ENCODE measurements at regions not wholly inside any gene's neighbourhood (a gene's known extent, or its start where the extent isn't known, plus 50 kb on each side); places are given as distances from the start of the nearest gene placed in this dataset.

- Histone ChIP-seq H3K4me2 (ENCODE audit: low read depth, low read length, poor library complexity, severe bottlenecking) (no peak overlapping the region), H3K9ac (ENCODE audit: low read depth, low read length, poor library complexity, severe bottlenecking) (no peak overlapping the region), H3K27me3 (ENCODE audit: insufficient read depth, low read length, poor library complexity, severe bottlenecking) (peaks cover 6% of the 10 kb centered on the region), H3K9me3 (ENCODE audit: insufficient read depth, low read depth, low read length) (no peaks in the 10 kb centered on the region), H2AFZ (ENCODE audit: low read length) (no peak overlapping the region), H3F3A (ENCODE audit: low read depth) (no peaks in the 10 kb centered on the region), H3K79me2 (ENCODE audit: insufficient read depth, low read length) (no peaks in the 10 kb centered on the region), H3K4me3 (ENCODE audit: low read length, poor library complexity, severe bottlenecking) (no peak overlapping the region), H3K9me2 (replicated peaks; ENCODE audit: low read depth, low read length) (no peaks in the 10 kb centered on the region), H4K20me1 (ENCODE audit: insufficient read depth, low read length, poor library complexity, severe bottlenecking) (no peaks in the 10 kb centered on the region), H3K4me1 (ENCODE audit: insufficient read depth, low read length, poor library complexity, severe bottlenecking) (peaks cover 19% of the 10 kb centered on the region), H3K36me3 (ENCODE audit: insufficient read depth, low read length) (no peaks in the 10 kb centered on the region)
- TF ChIP-seq EZH2phosphoT487 (IDR thresholded peaks at IDR 0.05; ENCODE audit: borderline replicate concordance) (no peak), CTCF (conservative IDR thresholded peaks at IDR 0.05; ENCODE audit: low read length) (no peak)
These were observed 85.3 kb upstream of the UNC5B start for GRCh38 chr10:71127104-71127503.

- Histone ChIP-seq H3K4me3 (ENCODE audit: low read length, poor library complexity, severe bottlenecking) (no peak overlapping the region), H2AFZ (ENCODE audit: low read length) (no peak overlapping the region), H3F3A (ENCODE audit: low read depth) (no peaks in the 10 kb centered on the region), H3K27me3 (ENCODE audit: insufficient read depth, low read length, poor library complexity, severe bottlenecking) (peaks cover 3% of the 10 kb centered on the region), H3K4me2 (ENCODE audit: low read depth, low read length, poor library complexity, severe bottlenecking) (peak overlapping the region; percentile 34), H3K36me3 (ENCODE audit: insufficient read depth, low read length) (no peaks in the 10 kb centered on the region), H3K79me2 (ENCODE audit: insufficient read depth, low read length) (no peaks in the 10 kb centered on the region), H3K4me1 (ENCODE audit: insufficient read depth, low read length, poor library complexity, severe bottlenecking) (peaks cover 26% of the 10 kb centered on the region), H3K9me3 (ENCODE audit: insufficient read depth, low read depth, low read length) (no peaks in the 10 kb centered on the region), H3K9me2 (replicated peaks; ENCODE audit: low read depth, low read length) (no peaks in the 10 kb centered on the region), H4K20me1 (ENCODE audit: insufficient read depth, low read length, poor library complexity, severe bottlenecking) (no peaks in the 10 kb centered on the region), H3K9ac (ENCODE audit: low read depth, low read length, poor library complexity, severe bottlenecking) (no peak overlapping the region)
- no peak for TF ChIP-seq CTCF (conservative IDR thresholded peaks at IDR 0.05; ENCODE audit: low read length)
- no peak for TF ChIP-seq EZH2phosphoT487 (IDR thresholded peaks at IDR 0.05; ENCODE audit: borderline replicate concordance)
These were observed 84.6 kb upstream of the UNC5B start for GRCh38 chr10:71127773-71128172.

- Histone ChIP-seq H4K20me1 (ENCODE audit: insufficient read depth, low read length, poor library complexity, severe bottlenecking) (no peaks in the 10 kb centered on the region), H2AFZ (ENCODE audit: low read length) (peak overlapping the region; percentile 29; the same call in 1 of the 2 replicates), H3K4me1 (ENCODE audit: insufficient read depth, low read length, poor library complexity, severe bottlenecking) (peaks cover 29% of the 10 kb centered on the region), H3F3A (ENCODE audit: low read depth) (no peaks in the 10 kb centered on the region), H3K79me2 (ENCODE audit: insufficient read depth, low read length) (no peaks in the 10 kb centered on the region), H3K9me2 (replicated peaks; ENCODE audit: low read depth, low read length) (no peaks in the 10 kb centered on the region), H3K9ac (ENCODE audit: low read depth, low read length, poor library complexity, severe bottlenecking) (no peak overlapping the region), H3K4me2 (ENCODE audit: low read depth, low read length, poor library complexity, severe bottlenecking) (peak overlapping the region; percentile 34), H3K27me3 (ENCODE audit: insufficient read depth, low read length, poor library complexity, severe bottlenecking) (no peaks in the 10 kb centered on the region), H3K4me3 (ENCODE audit: low read length, poor library complexity, severe bottlenecking) (no peak overlapping the region), H3K36me3 (ENCODE audit: insufficient read depth, low read length) (no peaks in the 10 kb centered on the region), H3K9me3 (ENCODE audit: insufficient read depth, low read depth, low read length) (no peaks in the 10 kb centered on the region)
- TF ChIP-seq EZH2phosphoT487 (IDR thresholded peaks at IDR 0.05; ENCODE audit: borderline replicate concordance), result no peak
- no peak for TF ChIP-seq CTCF (conservative IDR thresholded peaks at IDR 0.05; ENCODE audit: low read length)
These were observed 83.9 kb upstream of the UNC5B start for GRCh38 chr10:71128311-71128980.

Measured in Loucy (cell line).